ENCODE measurements at regions not wholly inside any gene's neighbourhood (a gene's known extent, or its start where the extent isn't known, plus 50 kb on each side); places are given as distances from the start of the nearest gene placed in this dataset.

DNA sequence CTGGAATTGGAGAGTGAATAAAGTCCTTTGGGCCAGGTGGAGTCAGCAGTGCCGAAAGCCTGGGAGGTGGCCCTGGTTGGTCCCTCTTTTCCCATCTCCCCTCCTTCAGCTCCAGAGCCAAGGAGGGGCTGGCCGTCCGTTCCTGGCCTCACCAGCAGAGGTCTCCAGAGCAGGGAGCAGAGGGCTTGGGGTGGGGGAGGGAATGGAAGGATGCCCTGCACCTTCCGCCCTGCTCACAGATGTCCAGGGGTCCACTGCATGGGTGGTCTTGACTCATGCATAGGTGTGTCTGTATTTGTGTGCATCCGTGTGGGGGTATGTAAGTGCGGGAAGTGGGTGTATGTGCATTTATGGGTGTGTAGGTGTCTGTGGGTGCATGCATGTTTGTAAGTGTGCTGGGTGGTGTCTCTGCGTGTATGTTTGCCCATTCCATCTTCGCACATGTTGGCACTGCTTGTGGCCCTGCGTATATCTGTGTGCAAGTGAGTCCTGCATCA, 201.8 kb downstream of the ZFP36L2 start:
- no peak for TF ChIP-seq POLR2AphosphoS5 (IDR thresholded peaks at IDR 0.05; ENCODE audit: low read depth, low read length)
- TF ChIP-seq, protein P1, sequence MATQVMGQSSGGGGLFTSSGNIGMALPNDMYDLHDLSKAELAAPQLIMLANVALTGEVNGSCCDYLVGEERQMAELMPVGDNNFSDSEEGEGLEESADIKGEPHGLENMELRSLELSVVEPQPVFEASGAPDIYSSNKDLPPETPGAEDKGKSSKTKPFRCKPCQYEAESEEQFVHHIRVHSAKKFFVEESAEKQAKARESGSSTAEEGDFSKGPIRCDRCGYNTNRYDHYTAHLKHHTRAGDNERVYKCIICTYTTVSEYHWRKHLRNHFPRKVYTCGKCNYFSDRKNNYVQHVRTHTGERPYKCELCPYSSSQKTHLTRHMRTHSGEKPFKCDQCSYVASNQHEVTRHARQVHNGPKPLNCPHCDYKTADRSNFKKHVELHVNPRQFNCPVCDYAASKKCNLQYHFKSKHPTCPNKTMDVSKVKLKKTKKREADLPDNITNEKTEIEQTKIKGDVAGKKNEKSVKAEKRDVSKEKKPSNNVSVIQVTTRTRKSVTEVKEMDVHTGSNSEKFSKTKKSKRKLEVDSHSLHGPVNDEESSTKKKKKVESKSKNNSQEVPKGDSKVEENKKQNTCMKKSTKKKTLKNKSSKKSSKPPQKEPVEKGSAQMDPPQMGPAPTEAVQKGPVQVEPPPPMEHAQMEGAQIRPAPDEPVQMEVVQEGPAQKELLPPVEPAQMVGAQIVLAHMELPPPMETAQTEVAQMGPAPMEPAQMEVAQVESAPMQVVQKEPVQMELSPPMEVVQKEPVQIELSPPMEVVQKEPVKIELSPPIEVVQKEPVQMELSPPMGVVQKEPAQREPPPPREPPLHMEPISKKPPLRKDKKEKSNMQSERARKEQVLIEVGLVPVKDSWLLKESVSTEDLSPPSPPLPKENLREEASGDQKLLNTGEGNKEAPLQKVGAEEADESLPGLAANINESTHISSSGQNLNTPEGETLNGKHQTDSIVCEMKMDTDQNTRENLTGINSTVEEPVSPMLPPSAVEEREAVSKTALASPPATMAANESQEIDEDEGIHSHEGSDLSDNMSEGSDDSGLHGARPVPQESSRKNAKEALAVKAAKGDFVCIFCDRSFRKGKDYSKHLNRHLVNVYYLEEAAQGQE (IDR thresholded peaks at IDR 0.05; ENCODE audit: insufficient read depth in 1 of 2, low read depth in 2 of 2, low read length in 2 of 2): no peak

Data from PFSK-1 (cell line).